Duodenal mucosa (tissue), 2 donors: ENCODE measurements at regions not wholly inside any gene's neighbourhood (a gene's known extent, or its start where the extent isn't known, plus 50 kb on each side); places are given as distances from the start of the nearest gene placed in this dataset.

Experiments
- H3K27ac ChIP-seq: one replicate; pipeline ENCODE4 v1.7.0; 2013; ENCODE audit warnings: low read depth, low read length
- H3K27me3 ChIP-seq, 2 donors: one replicate each; pipeline ENCODE4 v1.7.0; 2013; ENCODE audit warnings: low read length in 2 of 2, control low read depth in 1 of 2; ENCODE audit not compliant: insufficient read depth in 2 of 2, control insufficient read depth in 1 of 2
- H3K36me3 ChIP-seq, 2 donors: one replicate each; pipeline ENCODE4 v1.7.0; 2013; ENCODE audit warnings: low read length in 2 of 2, control low read depth in 1 of 2; ENCODE audit not compliant: insufficient read depth in 2 of 2, control insufficient read depth in 1 of 2
- H3K4me1 ChIP-seq, 2 donors: one replicate each; pipeline ENCODE4 v1.7.0; 2013; ENCODE audit warnings: low read length in 2 of 2, control low read depth in 1 of 2; ENCODE audit not compliant: insufficient read depth in 2 of 2, control insufficient read depth in 1 of 2
- H3K4me3 ChIP-seq, 2 donors: one replicate each; pipeline ENCODE4 v1.7.0; 2013; ENCODE audit warnings: low read length in 2 of 2, low read depth in 1 of 2
- H3K9ac ChIP-seq, 2 donors: one replicate each; pipeline ENCODE4 v1.7.0; 2013; ENCODE audit warnings: low read length in 2 of 2, low read depth in 1 of 2
- H3K9me3 ChIP-seq, 2 donors: one replicate each; pipeline ENCODE4 v1.7.0; 2013; ENCODE audit warnings: low read length in 2 of 2, control low read depth in 1 of 2; ENCODE audit not compliant: control insufficient read depth in 1 of 2

GRCh38 chr2:106658616-106659015 is 171.5 kb downstream of the CD8B2 start:
- Histone ChIP-seq H3K36me3 (no peaks in the 10 kb centered on the region), H3K9ac (no peak overlapping the region), H3K4me1 (no peaks in the 10 kb centered on the region), H3K27ac (no peak overlapping the region), H3K4me3 (no peak overlapping the region), H3K27me3 (no peaks in the 10 kb centered on the region), H3K9me3 (no peaks in the 10 kb centered on the region)

GRCh38 chr2:106664669-106665068 is 177.5 kb downstream of the CD8B2 start:
- no peaks in the 10 kb centered on the region for H3K9me3 ChIP-seq

GRCh38 chr2:106667478-106668070 is 180.4 kb downstream of the CD8B2 start:
- Histone ChIP-seq H3K4me1 (no peaks in the 10 kb centered on the region), H3K36me3 (no peaks in the 10 kb centered on the region), H3K27me3 (no peaks in the 10 kb centered on the region), H3K4me3 (no peak overlapping the region), H3K27ac (no peak overlapping the region), H3K9me3 (no peaks in the 10 kb centered on the region), H3K9ac (no peak overlapping the region)

More at GRCh38 chr2:106664669-106665068, 177.5 kb downstream of the CD8B2 start:
- no peak overlapping the region for H3K27ac ChIP-seq
- no peak overlapping the region for H3K4me3 ChIP-seq
- no peaks in the 10 kb centered on the region for H3K4me1 ChIP-seq
- H3K36me3 ChIP-seq: no peaks in the 10 kb centered on the region
- H3K27me3 ChIP-seq: no peaks in the 10 kb centered on the region
- H3K9ac ChIP-seq: no peak overlapping the region

GRCh38 chr2:106685180-106685897 is 198.2 kb downstream of the CD8B2 start:
- Histone ChIP-seq H3K27me3 (no peaks in the 10 kb centered on the region), H3K4me3 (no peak overlapping the region), H3K4me1 (no peaks in the 10 kb centered on the region), H3K36me3 (no peaks in the 10 kb centered on the region), H3K27ac (no peak overlapping the region), H3K9me3 (peaks cover 2 to 6% of the 10 kb centered on the region in 2 donors), H3K9ac (no peak overlapping the region)

- Histone ChIP-seq H3K4me1 (no peaks in the 10 kb centered on the region), H3K9me3 (peaks cover 2 to 6% of the 10 kb centered on the region in 2 donors), H3K27me3 (no peaks in the 10 kb centered on the region), H3K27ac (no peak overlapping the region), H3K9ac (no peak overlapping the region), H3K36me3 (no peaks in the 10 kb centered on the region), H3K4me3 (no peak overlapping the region)
Measured at GRCh38 chr2:106686814-106687213, 199.2 kb downstream of the ST6GAL2 start.

- no peaks in the 10 kb centered on the region for H3K36me3 ChIP-seq
- no peak overlapping the region for H3K4me3 ChIP-seq
- H3K9me3 ChIP-seq: no peaks in the 10 kb centered on the region
- no peaks in the 10 kb centered on the region for H3K4me1 ChIP-seq
- no peaks in the 10 kb centered on the region for H3K27me3 ChIP-seq
- no peak overlapping the region for H3K27ac ChIP-seq
- H3K9ac ChIP-seq: no peak overlapping the region
Measured at GRCh38 chr2:106694964-106695470, 190.9 kb downstream of the ST6GAL2 start.

GRCh38 chr2:106695919-106696318 is 190.0 kb downstream of the ST6GAL2 start:
- Histone ChIP-seq H3K27ac (no peak overlapping the region), H3K4me3 (no peak overlapping the region), H3K27me3 (no peaks in the 10 kb centered on the region), H3K9me3 (no peaks in the 10 kb centered on the region), H3K9ac (no peak overlapping the region), H3K36me3 (no peaks in the 10 kb centered on the region), H3K4me1 (no peaks in the 10 kb centered on the region)

GRCh38 chr2:106700616-106701015 is 185.4 kb downstream of the ST6GAL2 start:
- Histone ChIP-seq H3K9ac (no peak overlapping the region), H3K4me3 (no peak overlapping the region), H3K4me1 (no peaks in the 10 kb centered on the region), H3K27ac (no peak overlapping the region), H3K27me3 (no peaks in the 10 kb centered on the region), H3K9me3 (no peaks in the 10 kb centered on the region), H3K36me3 (no peaks in the 10 kb centered on the region)

- H3K9me3 ChIP-seq: no peaks in the 10 kb centered on the region
- no peaks in the 10 kb centered on the region for H3K36me3 ChIP-seq
- H3K9ac ChIP-seq: no peak overlapping the region
- no peak overlapping the region for H3K27ac ChIP-seq
- no peaks in the 10 kb centered on the region for H3K27me3 ChIP-seq
- no peak overlapping the region for H3K4me3 ChIP-seq
- no peaks in the 10 kb centered on the region for H3K4me1 ChIP-seq
Measured at GRCh38 chr2:106701203-106702022, 184.6 kb downstream of the ST6GAL2 start.

- H3K27ac ChIP-seq: no peak overlapping the region
- no peaks in the 10 kb centered on the region for H3K27me3 ChIP-seq
- no peaks in the 10 kb centered on the region for H3K9me3 ChIP-seq
- no peak overlapping the region for H3K9ac ChIP-seq
- H3K4me1 ChIP-seq: no peaks in the 10 kb centered on the region
- no peak overlapping the region for H3K4me3 ChIP-seq
- no peaks in the 10 kb centered on the region for H3K36me3 ChIP-seq
Measured at GRCh38 chr2:106703161-106703560, 182.8 kb downstream of the ST6GAL2 start.
